Skin epidermis (tissue), 12 donors: ENCODE measurements at regions not wholly inside any gene's neighbourhood (a gene's known extent, or its start where the extent isn't known, plus 50 kb on each side); places are given as distances from the start of the nearest gene placed in this dataset.
"Not testable (repeated sequence)": the region's sequence is repeated elsewhere in the genome, so short reads cannot be mapped to it uniquely, and the experiment has no call there.

Experiments used
- H3K27ac ChIP-seq, 21 experiments: fragments of 200-600 bp; sonication (generic) in 11 of 21; one replicate each; pipeline ENCODE4 v1.5.0; 2020; ENCODE audit warnings: mild to moderate bottlenecking in 3 of 21, inconsistent platforms in 2 of 21, moderate library complexity in 2 of 21
- H3K4me3 ChIP-seq, 7 experiments: fragments of 200-600 bp; sonication (generic) in 2 of 7; one replicate each; pipeline ENCODE4 v1.5.0; 2020; ENCODE audit warnings: inconsistent platforms in 2 of 7, mild to moderate bottlenecking in 2 of 7, moderate library complexity in 1 of 7

GRCh38 chr4:112053825-112054350 is 91.4 kb upstream of the FAM241A start:
- no peak overlapping the region for H3K27ac ChIP-seq
- H3K4me3 ChIP-seq, result no peak overlapping the region

GRCh38 chr4:112055100-112055499 is 90.2 kb upstream of the FAM241A start:
- H3K4me3 ChIP-seq, result no peak overlapping the region
- H3K27ac ChIP-seq, result no peak overlapping the region

- Histone ChIP-seq H3K4me3 (no peak overlapping the region), H3K27ac (no peak overlapping the region)
Observed at GRCh38 chr4:112057470-112057869, 87.8 kb upstream of the FAM241A start.

- no peak overlapping the region for H3K4me3 ChIP-seq
- no peak overlapping the region for H3K27ac ChIP-seq
Observed at GRCh38 chr4:112058433-112058832, 86.8 kb upstream of the FAM241A start.

- H3K27ac ChIP-seq, result no peak overlapping the region
- H3K4me3 ChIP-seq, result no peak overlapping the region
Observed at GRCh38 chr4:112060212-112060611, 85.0 kb upstream of the FAM241A start.

- Histone ChIP-seq H3K4me3 (no peak overlapping the region), H3K27ac (no peak overlapping the region)
Observed at GRCh38 chr4:112061207-112061817, 83.9 kb upstream of the FAM241A start.

- H3K27ac ChIP-seq, result no peak overlapping the region
Observed at GRCh38 chr4:112063260-112063659, 82.0 kb upstream of the FAM241A start.

GRCh38 chr4:112069110-112069509 is 76.1 kb upstream of the FAM241A start:
- Histone ChIP-seq H3K27ac (no peak overlapping the region), H3K4me3 (no peak overlapping the region)

More at GRCh38 chr4:112063260-112063659, 82.0 kb upstream of the FAM241A start:
- no peak overlapping the region for H3K4me3 ChIP-seq

- H3K4me3 ChIP-seq, result no peak overlapping the region
- H3K27ac ChIP-seq, result no peak overlapping the region
Observed at GRCh38 chr4:112073181-112073580, 72.1 kb upstream of the FAM241A start.

GRCh38 chr4:112075129-112075753 is 70.0 kb upstream of the FAM241A start:
- Histone ChIP-seq H3K27ac (no peak overlapping the region), H3K4me3 (no peak overlapping the region)

- Histone ChIP-seq H3K4me3 (no peak overlapping the region), H3K27ac (no peak overlapping the region)
Observed at GRCh38 chr4:112075906-112076305, 69.3 kb upstream of the FAM241A start.

GRCh38 chr4:112076919-112077608 is 68.2 kb upstream of the FAM241A start:
- Histone ChIP-seq H3K27ac (no peak overlapping the region), H3K4me3 (no peak overlapping the region)

- H3K4me3 ChIP-seq, result no peak overlapping the region
- no peak overlapping the region for H3K27ac ChIP-seq
Observed at GRCh38 chr4:112077743-112078142, 67.5 kb upstream of the FAM241A start.

- H3K4me3 ChIP-seq, result no peak overlapping the region
- peak overlapping the region in 3 of 21 experiments; percentile 11 to 49 (median 14) for H3K27ac ChIP-seq
Observed at GRCh38 chr4:112082954-112083586, 62.2 kb upstream of the FAM241A start.

GRCh38 chr4:112083587-112084347 is 61.5 kb upstream of the FAM241A start:
- Histone ChIP-seq H3K4me3 (no peak overlapping the region), H3K27ac (peak overlapping the region in 4 of 21 experiments; percentile 11 to 69 (median 12))

- Histone ChIP-seq H3K27ac (peak overlapping the region in 3 of 21 experiments; percentile 15 to 36 (median 34)), H3K4me3 (no peak overlapping the region)
Observed at GRCh38 chr4:112085156-112086035, 59.9 kb upstream of the FAM241A start.

- Histone ChIP-seq H3K27ac (peak overlapping the region in 1 of 21 experiments; percentile 36), H3K4me3 (no peak overlapping the region)
Observed at GRCh38 chr4:112086036-112086434, 59.2 kb upstream of the FAM241A start.

GRCh38 chr4:112086661-112087060 is 58.6 kb upstream of the FAM241A start:
- H3K4me3 ChIP-seq, result not testable (repeated sequence)

GRCh38 chr4:112092330-112092729 is 52.9 kb upstream of the FAM241A start:
- H3K27ac ChIP-seq, H3K4me3 ChIP-seq: not testable (repeated sequence)

More at GRCh38 chr4:112086661-112087060, 58.6 kb upstream of the FAM241A start:
- not testable (repeated sequence) for H3K27ac ChIP-seq
